CD4-positive, alpha-beta memory T cell (primary cell): ENCODE measurements at regions not wholly inside any gene's neighbourhood (a gene's known extent, or its start where the extent isn't known, plus 50 kb on each side); places are given as distances from the start of the nearest gene placed in this dataset.
A peak's percentile ranks its signal among the peaks of the same experiment; 100 is the strongest.

Experiments
- CTCF ChIA-PET: fragments of 350-600 bp; sonication (Branson Sonifier 250); formaldehyde crosslinking; loops from one replicate; lab custom pipeline; 2021; ENCODE audit warnings: inconsistent platforms; ENCODE audit not compliant: partially characterized antibody; lab: Charles Lee
- POLR2A ChIA-PET: fragments of 350-600 bp; sonication (Branson Sonifier 250); formaldehyde crosslinking; loops from one replicate; lab custom pipeline; 2021; ENCODE audit not compliant: partially characterized antibody; lab: Charles Lee
- DNase-seq, 5 donors: peaks; one replicate each; pipeline versions ENCODE4 v3.0.0 to v3.0.0-alpha.2; 2020 to 2022; ENCODE audit warnings: mixed read lengths in 1 of 5
- H3K27ac ChIP-seq: one replicate; pipeline ENCODE4 v1.7.0; 2013; ENCODE audit warnings: low read depth, low read length
- H3K27me3 ChIP-seq: 2 replicates; pipeline ENCODE4 v1.7.0; 2013; ENCODE audit warnings: mild to moderate bottlenecking, low read length, moderate library complexity; ENCODE audit not compliant: insufficient read depth
- H3K36me3 ChIP-seq: 2 replicates; pipeline ENCODE4 v1.7.0; 2013; ENCODE audit warnings: mild to moderate bottlenecking, low read length, moderate library complexity; ENCODE audit not compliant: insufficient read depth
- H3K4me1 ChIP-seq: 2 replicates; pipeline ENCODE4 v1.7.0; 2013; ENCODE audit warnings: mild to moderate bottlenecking, low read length, moderate library complexity; ENCODE audit not compliant: insufficient read depth
- H3K4me3 ChIP-seq, 2 donors: one replicate each; pipeline ENCODE4 v1.7.0; 2013; ENCODE audit warnings: low read length in 2 of 2, mild to moderate bottlenecking in 1 of 2
- H3K9me3 ChIP-seq, 2 donors: one replicate each; pipeline ENCODE4 v1.7.0; 2013; ENCODE audit warnings: low read length in 2 of 2, control low read depth in 1 of 2; ENCODE audit not compliant: control insufficient read depth in 1 of 2
- H3K27ac Mint-ChIP-seq, 7 donors: one replicate each; pipeline ENCODE4 v1.8.0; 2020 to 2021; ENCODE audit warnings: mixed read lengths in 7 of 7, mild to moderate bottlenecking in 6 of 7, inconsistent platforms in 3 of 7, moderate library complexity in 3 of 7
- H3K27me3 Mint-ChIP-seq, 2 donors: one replicate each; pipeline ENCODE4 v1.8.0; 2020 to 2021; ENCODE audit warnings: mixed read lengths in 2 of 2
- H3K36me3 Mint-ChIP-seq, 2 donors: one replicate each; pipeline ENCODE4 v1.8.0; 2020 to 2021; ENCODE audit warnings: mixed read lengths in 2 of 2, inconsistent platforms in 1 of 2, mild to moderate bottlenecking in 1 of 2
- H3K4me1 Mint-ChIP-seq, 4 donors: one replicate each; pipeline ENCODE4 v1.8.0; 2020 to 2021; ENCODE audit warnings: mixed read lengths in 4 of 4, mild to moderate bottlenecking in 1 of 4
- H3K4me3 Mint-ChIP-seq, 8 donors: one replicate each; pipeline ENCODE4 v1.8.0; 2020 to 2021; ENCODE audit warnings: mixed read lengths in 8 of 8, mild to moderate bottlenecking in 7 of 8, moderate library complexity in 6 of 8, inconsistent platforms in 3 of 8
- H3K9me3 Mint-ChIP-seq, 8 donors: one replicate each; pipeline ENCODE4 v1.8.0; 2020 to 2021; ENCODE audit warnings: mixed read lengths in 8 of 8, mild to moderate bottlenecking in 5 of 8, inconsistent platforms in 3 of 8, moderate library complexity in 1 of 8
- intact Hi-C: fragments of 100-400 bp; cut with micrococcal nuclease; formaldehyde crosslinking; loops from one replicate; pipeline ENCODE4 v1.15.1; 2023

DNA sequence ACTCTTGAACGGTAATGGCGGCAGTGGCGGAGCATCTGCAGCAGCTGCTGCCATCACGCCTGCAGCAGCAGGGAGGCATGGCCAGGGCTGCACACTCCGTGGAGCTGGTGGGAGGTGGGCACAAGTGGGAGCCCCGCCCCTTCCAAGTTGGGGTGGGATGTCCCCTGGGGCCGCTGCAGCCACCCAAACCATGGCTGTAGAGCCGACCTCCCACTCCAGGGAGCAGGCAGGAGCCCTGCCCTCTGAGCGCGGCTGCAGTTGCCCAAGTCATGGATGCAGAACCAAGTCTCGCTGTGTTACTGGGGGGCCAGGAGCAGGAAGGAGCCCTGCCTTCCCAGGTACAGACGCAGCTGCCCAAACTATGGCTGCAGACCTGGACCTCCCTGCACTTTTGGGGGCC, 215.3 kb upstream of the VLDLR start:
- H3K4me1 ChIP-seq, result no peaks in the 10 kb centered on the region
- H3K27ac Mint-ChIP-seq, result no peak overlapping the region
- no peaks in the 10 kb centered on the region for H3K4me1 Mint-ChIP-seq
- H3K9me3 ChIP-seq, result no peaks in the 10 kb centered on the region
- no peak overlapping the region for H3K4me3 ChIP-seq
- peaks cover 3 to 5% of the 10 kb centered on the region in 2 donors for H3K27me3 Mint-ChIP-seq
- H3K4me3 Mint-ChIP-seq, result no peak overlapping the region
- H3K36me3 Mint-ChIP-seq, result peaks cover 0 to 2% of the 10 kb centered on the region in 2 donors
- DNase-seq, result no peak
- H3K27ac ChIP-seq, result no peak overlapping the region
- CTCF ChIA-PET, result no interaction called here
- no peaks in the 10 kb centered on the region for H3K27me3 ChIP-seq
- H3K9me3 Mint-ChIP-seq, result peaks cover 0 to 24% (median 19%) of the 10 kb centered on the region in 8 donors
- POLR2A ChIA-PET, result no interaction called here
- no peaks in the 10 kb centered on the region for H3K36me3 ChIP-seq
- intact Hi-C loops, result no loop called here

DNA sequence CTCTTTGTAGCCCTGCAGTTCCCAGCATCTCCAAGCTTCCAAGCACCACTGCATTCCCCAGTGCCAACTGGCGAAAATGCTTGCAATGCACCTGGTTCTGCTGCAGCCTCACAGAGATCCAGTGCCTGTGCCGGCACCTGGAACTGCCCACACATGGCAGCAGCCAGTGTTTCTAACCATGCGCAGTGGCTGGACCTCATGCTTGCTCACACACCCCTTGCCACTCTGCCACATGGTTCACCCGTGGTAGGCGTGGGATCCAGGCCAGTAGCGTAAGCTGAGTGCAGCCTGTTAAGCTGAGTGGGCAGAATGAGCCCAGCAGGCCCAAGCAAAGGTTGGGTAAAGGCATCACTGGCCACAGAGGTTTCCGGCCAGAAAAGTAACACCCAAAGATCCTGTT, 214.1 kb upstream of the VLDLR start:
- no peak overlapping the region for H3K27ac Mint-ChIP-seq
- H3K4me3 ChIP-seq, result no peak overlapping the region
- no peak overlapping the region for H3K4me3 Mint-ChIP-seq
- peaks cover under 1 to 3% of the 10 kb centered on the region in 2 donors for H3K27me3 Mint-ChIP-seq
- no peaks in the 10 kb centered on the region for H3K36me3 Mint-ChIP-seq
- no peaks in the 10 kb centered on the region for H3K9me3 ChIP-seq
- no peaks in the 10 kb centered on the region for H3K27me3 ChIP-seq
- ChIA-PET POLR2A (no interaction called here), CTCF (no interaction called here)
- H3K9me3 Mint-ChIP-seq, result peaks cover 0 to 21% (median 15%) of the 10 kb centered on the region in 8 donors
- no peak overlapping the region for H3K27ac ChIP-seq
- H3K4me1 Mint-ChIP-seq, result no peaks in the 10 kb centered on the region
- H3K36me3 ChIP-seq, result no peaks in the 10 kb centered on the region
- intact Hi-C loops, result no loop called here
- DNase-seq, result no peak
- no peaks in the 10 kb centered on the region for H3K4me1 ChIP-seq

- intact Hi-C loops, result no loop called here
- H3K36me3 ChIP-seq, result no peaks in the 10 kb centered on the region
- no peak overlapping the region for H3K27ac ChIP-seq
- Mint-ChIP-seq H3K36me3 (no peaks in the 10 kb centered on the region), H3K27me3 (peaks cover 0 to 3% of the 10 kb centered on the region in 2 donors), H3K27ac (peak overlapping the region in 1 of 7 donors; percentile 3), H3K4me1 (no peaks in the 10 kb centered on the region), H3K9me3 (peaks cover 0 to 2% (median 0%) of the 10 kb centered on the region in 8 donors), H3K4me3 (no peak overlapping the region)
- ChIA-PET CTCF (no interaction called here), POLR2A (no interaction called here)
- H3K4me3 ChIP-seq, result no peak overlapping the region
- H3K9me3 ChIP-seq, result no peaks in the 10 kb centered on the region
- no peaks in the 10 kb centered on the region for H3K27me3 ChIP-seq
- no peak for DNase-seq
- H3K4me1 ChIP-seq, result no peaks in the 10 kb centered on the region
Observed at GRCh38 chr9:2411459-2412215, 209.9 kb upstream of the VLDLR start.

DNA sequence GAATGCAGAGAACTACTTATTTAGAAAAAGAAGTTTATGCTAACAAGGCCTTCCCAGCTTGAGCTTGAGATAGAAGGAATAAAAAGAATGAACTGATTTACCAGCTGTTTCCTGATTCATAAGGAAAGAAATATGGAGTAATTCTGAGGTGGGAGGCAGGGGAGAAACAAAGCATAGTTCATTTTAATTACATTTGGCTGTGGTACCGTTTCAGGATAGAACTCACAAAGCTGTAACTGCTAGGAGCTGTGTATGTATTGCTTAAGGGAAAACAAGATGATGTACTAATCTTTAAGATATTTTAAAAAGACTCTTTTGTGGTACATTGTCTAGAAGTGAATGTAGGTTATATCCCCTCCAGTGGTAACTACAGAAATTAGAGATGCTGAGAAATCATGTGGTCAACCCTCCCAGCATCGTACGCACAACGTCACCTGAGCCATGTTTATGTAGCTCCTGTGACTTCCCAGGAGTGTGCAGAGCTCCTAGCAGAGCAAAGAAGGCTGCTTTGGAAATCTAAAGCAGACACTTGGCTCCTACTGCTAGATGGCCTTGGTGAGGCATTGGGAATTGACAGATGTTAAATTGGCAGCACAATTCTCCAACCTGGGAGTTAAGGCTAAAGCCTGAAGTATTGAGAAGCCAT, 208.3 kb upstream of the VLDLR start:
- H3K9me3 Mint-ChIP-seq, result peaks cover 0 to 2% (median 0%) of the 10 kb centered on the region in 8 donors
- no peaks in the 10 kb centered on the region for H3K9me3 ChIP-seq
- no peaks in the 10 kb centered on the region for H3K27me3 ChIP-seq
- no peak overlapping the region for H3K4me3 Mint-ChIP-seq
- H3K27ac ChIP-seq, result no peak overlapping the region
- no peak overlapping the region for H3K4me3 ChIP-seq
- no peaks in the 10 kb centered on the region for H3K36me3 ChIP-seq
- no peak for DNase-seq
- intact Hi-C loops, result no loop called here
- CTCF ChIA-PET, result no interaction called here
- no peaks in the 10 kb centered on the region for H3K36me3 Mint-ChIP-seq
- no peaks in the 10 kb centered on the region for H3K4me1 ChIP-seq
- H3K4me1 Mint-ChIP-seq, result no peaks in the 10 kb centered on the region
- no peak overlapping the region for H3K27ac Mint-ChIP-seq
- POLR2A ChIA-PET, result no interaction called here
- peaks cover 3 to 4% of the 10 kb centered on the region in 2 donors for H3K27me3 Mint-ChIP-seq

GRCh38 chr9:2414465-2414864, 207.1 kb upstream of the VLDLR start:
- peaks cover 0 to 4% of the 10 kb centered on the region in 2 donors for H3K27me3 Mint-ChIP-seq
- no peaks in the 10 kb centered on the region for H3K36me3 Mint-ChIP-seq
- H3K27ac Mint-ChIP-seq, result no peak overlapping the region
- DNase-seq, result no peak
- Histone ChIP-seq H3K27ac (no peak overlapping the region), H3K4me1 (no peaks in the 10 kb centered on the region), H3K27me3 (no peaks in the 10 kb centered on the region), H3K9me3 (no peaks in the 10 kb centered on the region), H3K36me3 (no peaks in the 10 kb centered on the region), H3K4me3 (no peak overlapping the region)
- intact Hi-C loops, result no loop called here
- no peaks in the 10 kb centered on the region for H3K4me1 Mint-ChIP-seq
- peaks cover 0 to under 1% (median 0%) of the 10 kb centered on the region in 8 donors for H3K9me3 Mint-ChIP-seq
- CTCF ChIA-PET, result no interaction called here
- H3K4me3 Mint-ChIP-seq, result no peak overlapping the region
- POLR2A ChIA-PET, result no interaction called here

DNA sequence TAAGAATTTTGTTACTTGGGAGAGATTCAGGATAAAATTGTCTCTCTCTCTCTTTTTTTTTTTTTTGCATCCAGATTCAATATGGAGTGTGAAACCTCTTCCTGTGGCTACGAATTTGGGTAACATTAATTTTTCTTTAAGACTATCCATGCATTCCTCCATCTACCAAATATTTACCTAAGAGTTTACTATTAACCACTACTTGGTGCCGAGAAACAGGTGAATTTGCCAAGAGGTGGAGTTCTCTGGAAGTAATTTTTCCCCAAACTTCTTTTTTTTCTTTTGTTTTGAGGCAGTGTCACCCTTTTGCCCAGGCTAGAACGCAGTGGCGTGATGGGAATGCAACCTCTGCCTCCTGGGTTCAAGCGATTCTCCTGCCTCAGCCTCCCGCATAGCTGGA, 206.3 kb upstream of the VLDLR start:
- Mint-ChIP-seq H3K36me3 (no peaks in the 10 kb centered on the region), H3K9me3 (no peaks in the 10 kb centered on the region), H3K27ac (no peak overlapping the region), H3K27me3 (peaks cover 3 to 4% of the 10 kb centered on the region in 2 donors), H3K4me3 (no peak overlapping the region), H3K4me1 (no peaks in the 10 kb centered on the region)
- no peaks in the 10 kb centered on the region for H3K27me3 ChIP-seq
- H3K36me3 ChIP-seq, result no peaks in the 10 kb centered on the region
- no peaks in the 10 kb centered on the region for H3K4me1 ChIP-seq
- CTCF ChIA-PET, result no interaction called here
- POLR2A ChIA-PET, result no interaction called here
- DNase-seq, result no peak
- no peak overlapping the region for H3K27ac ChIP-seq
- no peaks in the 10 kb centered on the region for H3K9me3 ChIP-seq
- intact Hi-C loops, result no loop called here
- H3K4me3 ChIP-seq, result no peak overlapping the region

- H3K27me3 Mint-ChIP-seq, result peaks cover 4% of the 10 kb centered on the region in 2 donors
- Histone ChIP-seq H3K4me3 (no peak overlapping the region), H3K27ac (no peak overlapping the region), H3K27me3 (no peaks in the 10 kb centered on the region), H3K4me1 (no peaks in the 10 kb centered on the region), H3K9me3 (no peaks in the 10 kb centered on the region), H3K36me3 (no peaks in the 10 kb centered on the region)
- ChIA-PET CTCF (no interaction called here), POLR2A (no interaction called here)
- intact Hi-C loops, result no loop called here
- no peak overlapping the region for H3K27ac Mint-ChIP-seq
- no peak for DNase-seq
- peaks cover 0 to 2% (median 0%) of the 10 kb centered on the region in 8 donors for H3K9me3 Mint-ChIP-seq
- H3K4me3 Mint-ChIP-seq, result no peak overlapping the region
- no peaks in the 10 kb centered on the region for H3K36me3 Mint-ChIP-seq
- H3K4me1 Mint-ChIP-seq, result no peaks in the 10 kb centered on the region
Observed at GRCh38 chr9:2417730-2418129, 203.9 kb upstream of the VLDLR start.
